CD4-positive, alpha-beta T cell treated with Interleukin-21 for 1 hour (primary cell): ENCODE measurements at regions not wholly inside any gene's neighbourhood (a gene's known extent, or its start where the extent isn't known, plus 50 kb on each side); places are given as distances from the start of the nearest gene placed in this dataset.
"Not testable (repeated sequence)": the region's sequence is repeated elsewhere in the genome, so short reads cannot be mapped to it uniquely, and the experiment has no call there.

Experiments used
- DNase-seq: peaks from one replicate; pipeline ENCODE4 v3.0.0-alpha.2; 2020

DNA sequence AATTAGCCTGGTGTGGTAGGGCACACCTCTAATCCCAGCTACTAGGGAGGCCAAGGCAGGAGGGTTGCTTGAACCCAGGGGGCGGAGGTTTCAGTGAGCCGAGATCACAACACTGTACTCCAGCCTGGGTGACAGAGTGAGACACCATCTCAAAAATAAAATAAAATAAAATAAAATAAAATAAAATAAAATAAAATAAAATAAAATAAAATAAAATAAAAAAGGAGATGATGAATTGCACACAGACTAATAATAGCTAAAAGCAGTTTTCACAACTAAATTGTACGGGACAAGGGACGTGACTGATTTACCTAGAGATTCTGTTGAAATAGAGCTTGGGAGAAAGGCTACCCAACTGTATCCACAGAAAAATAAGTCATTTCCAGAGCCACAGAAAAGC is 1471.3 kb downstream of the CDH11 start:
- DNase-seq: no peak

GRCh38 chr16:63633706-63634445 is 1488.0 kb downstream of the CDH11 start:
- not testable (repeated sequence) for DNase-seq

- no peak for DNase-seq
These were observed 1492.6 kb downstream of the CDH11 start for GRCh38 chr16:63629272-63629671.

GRCh38 chr16:63628812-63629211 is 1493.1 kb downstream of the CDH11 start:
- DNase-seq: no peak

- DNase-seq: no peak
These were observed 1496.7 kb downstream of the CDH11 start for GRCh38 chr16:63625126-63625525.

GRCh38 chr16:63623551-63624039 is 1498.3 kb downstream of the CDH11 start:
- DNase-seq: no peak

DNA sequence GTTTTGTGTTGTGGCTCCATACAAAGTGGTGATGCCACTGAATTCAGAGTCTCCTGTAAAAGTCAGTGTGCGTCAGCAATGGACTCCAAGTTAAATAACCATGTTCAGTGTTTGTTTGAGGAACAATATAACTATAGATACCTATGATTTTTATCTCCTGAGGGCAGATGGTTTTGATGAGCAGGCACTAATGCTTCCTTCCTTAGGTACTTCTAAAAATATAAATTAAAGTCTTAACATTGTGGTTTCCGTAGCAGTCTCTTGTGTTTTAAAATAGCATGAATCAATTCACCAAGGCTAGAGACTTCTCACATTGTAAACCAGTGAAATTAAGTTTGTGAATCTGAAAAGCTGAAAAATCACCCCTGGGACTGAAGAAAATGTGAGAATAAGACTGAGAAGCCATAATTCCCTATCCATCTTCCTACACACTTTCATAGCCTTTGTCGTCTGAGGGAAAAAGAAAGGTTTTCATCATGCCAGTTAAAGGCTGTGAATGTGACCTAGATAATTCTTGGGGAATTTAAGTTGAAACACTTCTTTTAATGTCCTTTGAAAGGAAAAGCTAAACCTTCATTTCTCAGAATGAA is 1502.9 kb downstream of the CDH11 start:
- no peak for DNase-seq

DNA sequence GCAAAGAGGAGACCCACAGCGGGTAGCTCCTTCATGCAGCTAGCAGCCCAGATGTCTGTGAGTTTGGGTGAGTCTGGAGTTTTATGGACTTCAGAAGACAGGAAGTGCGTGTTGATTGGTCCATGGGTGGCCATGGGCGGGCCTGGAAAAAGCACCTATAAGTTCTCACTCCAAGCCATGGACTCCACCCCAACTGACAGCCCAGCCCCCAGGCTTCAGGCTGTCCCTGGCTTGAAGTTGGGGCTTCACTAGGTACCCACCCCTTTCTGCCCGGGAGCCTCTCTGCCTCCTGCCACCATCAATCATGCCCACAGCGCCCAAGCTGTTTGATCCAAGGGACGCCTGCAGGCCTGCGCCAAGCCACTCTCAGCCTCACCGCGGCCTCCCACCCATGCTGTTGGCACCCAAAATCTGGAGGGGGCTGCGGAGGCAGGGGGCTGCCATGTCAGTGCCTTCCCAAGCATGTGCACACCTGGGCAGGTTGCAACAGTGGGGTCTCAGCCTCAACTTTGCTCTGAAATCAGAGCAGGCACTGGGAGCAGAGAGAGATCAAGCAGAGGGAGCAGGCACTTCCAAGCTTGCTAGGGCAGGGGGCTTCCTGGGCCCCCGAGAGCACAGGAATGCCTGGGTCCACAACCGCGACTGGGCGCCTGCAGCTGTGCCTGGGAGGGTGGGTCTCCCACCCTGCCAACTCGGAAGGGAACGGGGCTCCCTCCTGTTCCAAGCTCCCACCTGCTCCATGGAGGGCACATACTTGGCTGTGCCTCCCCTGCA is 1503.7 kb downstream of the CDH11 start:
- no peak for DNase-seq

GRCh38 chr16:63617047-63617989 is 1504.5 kb downstream of the CDH11 start:
- no peak for DNase-seq

GRCh38 chr16:63614429-63614828 is 1507.4 kb downstream of the CDH11 start:
- no peak for DNase-seq

- no peak for DNase-seq
These were observed 1508.2 kb downstream of the CDH11 start for GRCh38 chr16:63613701-63614100.

- no peak for DNase-seq
These were observed 1509.2 kb downstream of the CDH11 start for GRCh38 chr16:63612462-63613227.

- DNase-seq: no peak
These were observed 1515.1 kb downstream of the CDH11 start for GRCh38 chr16:63606778-63607177.

- DNase-seq: no peak
These were observed 1519.5 kb downstream of the CDH11 start for GRCh38 chr16:63602206-63602927.

- DNase-seq: no peak
These were observed 1525.1 kb downstream of the CDH11 start for GRCh38 chr16:63596716-63597115.

DNA sequence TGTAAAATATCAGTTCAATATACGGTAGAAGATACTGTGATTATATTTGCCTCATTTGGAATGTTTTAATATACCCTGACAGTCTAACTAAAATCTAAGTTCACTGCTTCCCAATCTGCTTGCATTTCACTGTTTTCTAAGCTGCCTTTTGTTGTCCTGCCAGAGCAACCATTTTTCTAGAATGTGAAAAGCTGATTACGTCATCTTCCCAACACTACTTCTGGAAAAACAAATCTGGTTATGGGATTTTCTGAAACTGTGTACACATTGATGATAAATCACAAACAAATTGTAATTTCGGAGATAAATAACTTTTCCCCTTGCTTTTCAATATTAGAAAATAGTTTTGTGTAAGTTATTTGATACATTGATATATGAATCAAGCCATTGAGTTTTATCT is 1529.0 kb downstream of the CDH11 start:
- DNase-seq: no peak

DNA sequence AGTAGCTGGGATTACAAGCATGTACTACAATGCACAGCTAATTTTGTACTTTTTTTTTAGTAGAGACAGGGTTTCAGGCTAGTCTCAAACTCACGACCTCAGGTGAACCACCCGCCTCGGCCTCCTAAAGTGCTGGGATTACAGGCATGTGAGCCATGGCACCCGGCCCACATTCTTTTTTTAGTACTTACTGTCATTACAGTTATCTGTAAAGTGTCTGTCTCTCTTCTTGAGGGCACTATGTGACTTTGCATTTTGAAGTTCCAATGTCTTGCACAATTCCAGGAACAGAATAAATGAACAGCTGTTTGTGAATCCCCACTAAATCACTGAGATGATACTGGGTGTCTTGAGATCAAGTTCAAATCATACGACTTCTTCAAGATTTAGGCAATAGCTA is 1540.3 kb downstream of the CDH11 start:
- DNase-seq: no peak

- DNase-seq: no peak
These were observed 1542.6 kb upstream of the CDH8 start for GRCh38 chr16:63578791-63579190.

DNA sequence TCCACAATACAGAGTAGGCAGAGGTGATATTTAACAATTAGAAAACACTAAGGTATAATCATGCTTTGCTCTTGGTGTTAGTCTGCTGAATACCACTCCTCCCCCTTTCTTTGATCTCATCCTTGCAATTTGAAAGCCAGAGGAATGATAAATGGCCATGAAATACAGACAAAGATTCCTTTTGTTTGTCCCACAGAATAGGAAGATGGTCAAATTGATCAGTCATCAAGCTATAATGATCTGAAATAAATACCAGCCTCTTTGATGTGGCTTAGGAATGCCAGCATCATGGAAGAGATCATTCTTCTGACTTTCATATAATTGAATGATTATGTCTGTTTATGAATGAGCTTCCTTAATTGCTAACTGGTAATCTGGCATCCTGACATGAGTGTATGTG is 1541.7 kb upstream of the CDH8 start:
- DNase-seq: no peak

- no peak for DNase-seq
These were observed 1538.8 kb upstream of the CDH8 start for GRCh38 chr16:63575041-63575440.

DNA sequence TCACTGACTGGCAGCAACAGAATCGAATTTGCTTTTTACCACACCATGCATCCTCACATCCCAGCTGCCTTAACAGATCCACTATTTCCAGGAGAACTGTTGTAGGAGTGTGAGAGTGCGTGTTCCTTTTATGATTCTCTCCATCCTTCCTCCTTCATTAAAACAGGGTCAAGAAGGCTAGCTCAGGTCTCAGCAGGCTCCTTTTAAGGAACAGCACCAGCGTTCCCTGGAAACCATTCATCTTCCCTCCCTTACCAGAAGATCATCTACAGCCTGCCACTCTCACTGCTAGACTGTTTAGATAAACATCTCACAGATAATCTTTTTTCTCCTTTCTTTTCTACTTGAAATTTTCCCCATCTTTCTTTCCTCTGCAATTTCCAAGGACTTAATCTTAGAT is 1531.9 kb upstream of the CDH8 start:
- DNase-seq: no peak
